ENCODE measurements at regions not wholly inside any gene's neighbourhood (a gene's known extent, or its start where the extent isn't known, plus 50 kb on each side); places are given as distances from the start of the nearest gene placed in this dataset.

DNA sequence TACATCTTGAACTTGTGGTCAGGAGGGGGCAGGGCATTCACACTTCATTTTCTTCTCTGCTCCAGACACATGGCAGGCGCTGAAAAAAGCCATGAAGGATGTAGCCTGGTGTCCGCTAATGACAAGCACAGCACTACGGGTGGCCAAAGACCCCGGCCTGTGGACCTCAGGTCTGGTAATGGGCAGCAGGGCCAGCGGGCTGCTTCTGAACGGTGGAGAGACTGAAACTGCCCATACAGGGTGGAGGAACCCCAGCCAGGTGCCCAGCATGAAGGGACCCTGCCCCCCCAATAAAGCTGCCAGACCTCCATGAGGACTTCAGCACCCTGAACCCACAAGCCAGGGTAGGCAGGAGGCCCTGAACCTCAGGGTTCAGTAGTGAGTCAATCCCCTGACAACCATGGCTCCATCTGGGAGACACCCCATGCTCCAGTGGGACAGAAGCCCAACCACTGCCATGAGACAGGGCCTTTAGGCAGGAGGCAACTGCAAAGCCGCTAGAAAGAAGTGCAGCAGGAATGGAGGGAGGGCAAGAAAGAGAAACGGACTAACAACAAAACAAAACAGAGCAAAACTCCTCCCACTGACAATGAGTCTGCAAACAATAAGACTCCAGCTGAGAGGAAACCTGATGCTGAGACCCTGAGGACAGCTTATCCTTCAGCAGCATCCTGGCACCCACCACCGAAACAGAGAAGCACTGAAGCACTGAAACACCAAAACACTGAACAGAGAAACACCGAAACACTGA, 140.2 kb upstream of the PPP2R2D start:
- Histone ChIP-seq H3K9me3 (no peaks in the 10 kb centered on the region), H3K4me3 (no peak overlapping the region), H3K4me1 (no peaks in the 10 kb centered on the region), H3K27me3 (no peaks in the 10 kb centered on the region), H3K36me3 (no peaks in the 10 kb centered on the region), H3K27ac (no peak overlapping the region)
- no peak for TF ChIP-seq EP300 (IDR thresholded peaks at IDR 0.05)
- TF ChIP-seq POLR2A (IDR thresholded peaks at IDR 0.05), result no peak
- TF ChIP-seq, protein P1, sequence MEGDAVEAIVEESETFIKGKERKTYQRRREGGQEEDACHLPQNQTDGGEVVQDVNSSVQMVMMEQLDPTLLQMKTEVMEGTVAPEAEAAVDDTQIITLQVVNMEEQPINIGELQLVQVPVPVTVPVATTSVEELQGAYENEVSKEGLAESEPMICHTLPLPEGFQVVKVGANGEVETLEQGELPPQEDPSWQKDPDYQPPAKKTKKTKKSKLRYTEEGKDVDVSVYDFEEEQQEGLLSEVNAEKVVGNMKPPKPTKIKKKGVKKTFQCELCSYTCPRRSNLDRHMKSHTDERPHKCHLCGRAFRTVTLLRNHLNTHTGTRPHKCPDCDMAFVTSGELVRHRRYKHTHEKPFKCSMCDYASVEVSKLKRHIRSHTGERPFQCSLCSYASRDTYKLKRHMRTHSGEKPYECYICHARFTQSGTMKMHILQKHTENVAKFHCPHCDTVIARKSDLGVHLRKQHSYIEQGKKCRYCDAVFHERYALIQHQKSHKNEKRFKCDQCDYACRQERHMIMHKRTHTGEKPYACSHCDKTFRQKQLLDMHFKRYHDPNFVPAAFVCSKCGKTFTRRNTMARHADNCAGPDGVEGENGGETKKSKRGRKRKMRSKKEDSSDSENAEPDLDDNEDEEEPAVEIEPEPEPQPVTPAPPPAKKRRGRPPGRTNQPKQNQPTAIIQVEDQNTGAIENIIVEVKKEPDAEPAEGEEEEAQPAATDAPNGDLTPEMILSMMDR (IDR thresholded peaks at IDR 0.05), result no peak
- no peak for DNase-seq (ENCODE audit: low spot score in 2 of 2)
- 73 to 75% methylated on average over 9 to 10 of the region's 10 CpGs for WGBS, 2 donors

DNA sequence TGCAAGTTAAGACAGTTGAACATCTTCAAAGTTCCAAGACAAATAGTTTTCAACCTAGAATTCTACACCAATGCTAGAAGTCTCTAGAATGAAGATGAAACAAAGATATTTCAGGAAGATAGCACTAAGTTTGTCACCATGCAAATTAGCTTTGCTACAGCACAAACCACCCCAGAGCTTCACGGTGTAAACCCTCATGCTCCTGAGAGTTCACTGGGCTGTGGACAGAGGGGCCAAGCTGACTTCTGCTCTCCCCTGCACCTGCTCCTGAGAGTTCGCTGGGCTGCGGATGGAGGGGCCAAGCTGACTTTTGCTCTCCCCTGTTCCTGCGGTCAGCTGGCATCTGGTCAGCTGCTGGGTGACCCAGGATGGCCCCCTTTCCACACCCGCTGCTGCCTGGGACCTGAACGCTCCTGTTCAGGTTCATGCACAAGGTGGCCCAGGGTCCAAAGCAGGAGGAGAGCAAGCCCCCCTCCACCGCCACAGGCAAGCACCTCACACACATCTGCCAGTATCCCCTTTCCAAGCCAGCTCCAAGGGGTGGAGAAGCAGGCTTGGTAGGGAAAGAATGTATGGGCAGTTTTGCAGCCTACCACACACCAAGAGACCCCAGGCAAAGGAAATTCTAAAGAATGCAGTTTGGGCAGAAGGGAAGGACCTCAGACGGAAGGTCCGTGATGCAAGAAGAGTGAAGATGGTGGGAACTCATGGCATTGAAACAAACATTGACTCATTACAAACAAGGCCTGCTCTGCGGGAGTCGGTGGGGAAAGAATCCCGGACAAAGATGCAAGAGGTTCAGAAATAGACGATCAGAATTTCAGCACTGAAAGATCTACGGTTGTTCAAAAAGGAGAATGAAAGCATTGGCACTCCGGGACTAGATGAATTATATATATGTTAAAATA, 137.8 kb upstream of the PPP2R2D start:
- Histone ChIP-seq H3K36me3 (no peaks in the 10 kb centered on the region), H3K27ac (no peak overlapping the region), H3K4me1 (no peaks in the 10 kb centered on the region), H3K9me3 (no peaks in the 10 kb centered on the region), H3K4me3 (no peak overlapping the region), H3K27me3 (no peaks in the 10 kb centered on the region)
- TF ChIP-seq EP300 (IDR thresholded peaks at IDR 0.05) (no peak), POLR2A (IDR thresholded peaks at IDR 0.05) (no peak)
- TF ChIP-seq, protein P1 (IDR thresholded peaks at IDR 0.05), result no peak
- DNase-seq (ENCODE audit: low spot score in 2 of 2), result no peak
- 71 to 84% methylated on average over 11 to 14 of the region's 15 CpGs for WGBS, 2 donors

DNA sequence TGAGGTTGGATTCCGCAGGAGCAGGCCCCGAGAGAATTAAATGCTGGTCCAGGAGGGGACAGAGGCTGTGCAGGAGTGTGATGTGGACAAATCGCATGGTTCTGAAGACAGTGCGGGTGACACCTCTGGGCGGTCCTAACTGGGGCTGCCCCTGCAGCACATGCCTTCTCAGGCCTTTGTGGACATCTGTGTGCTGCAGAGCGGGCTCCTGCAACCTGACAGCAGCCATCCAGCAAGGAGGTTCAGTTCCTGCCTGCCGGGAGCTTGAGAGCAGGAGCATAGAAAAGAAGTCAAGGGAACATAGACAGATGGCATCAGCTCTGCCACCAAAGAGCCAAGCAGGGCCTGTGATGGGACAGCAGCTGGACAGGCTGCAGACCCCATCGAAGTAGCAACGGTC, 135.9 kb upstream of the PPP2R2D start:
- H3K9me3 ChIP-seq, result no peaks in the 10 kb centered on the region
- DNase-seq (ENCODE audit: low spot score in 2 of 2), result no peak
- TF ChIP-seq POLR2A (IDR thresholded peaks at IDR 0.05) (no peak), EP300 (IDR thresholded peaks at IDR 0.05) (no peak)
- TF ChIP-seq, protein P1 (IDR thresholded peaks at IDR 0.05), result no peak
- no peaks in the 10 kb centered on the region for H3K4me1 ChIP-seq
- no peak overlapping the region for H3K27ac ChIP-seq
- WGBS, 2 donors, result 83 to 84% methylated on average over 9 of the region's 9 CpGs
- H3K4me3 ChIP-seq, result no peak overlapping the region
- no peaks in the 10 kb centered on the region for H3K36me3 ChIP-seq
- no peaks in the 10 kb centered on the region for H3K27me3 ChIP-seq

DNA sequence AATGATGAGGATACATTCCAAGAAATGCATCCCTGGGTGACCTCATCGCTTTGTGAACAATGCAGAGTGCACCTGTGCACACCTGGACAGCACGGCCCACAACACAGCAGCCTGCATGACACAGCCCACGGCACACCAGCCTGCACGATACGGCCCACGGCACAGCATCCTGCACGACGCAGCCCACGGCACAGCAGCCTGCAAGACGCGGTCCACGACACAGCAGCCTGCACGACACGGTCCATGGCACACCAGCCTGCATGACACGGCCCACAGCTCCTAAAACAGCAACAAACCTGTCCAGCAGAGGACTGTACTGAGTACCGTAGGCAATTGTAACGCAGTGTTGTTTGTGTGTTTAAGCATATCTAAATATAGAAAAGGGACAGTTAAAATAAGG, 134.7 kb upstream of the PPP2R2D start:
- DNase-seq (ENCODE audit: low spot score in 2 of 2), result no peak
- H3K9me3 ChIP-seq, result no peaks in the 10 kb centered on the region

More for the DNA sequence above, 134.7 kb upstream of the PPP2R2D start:
- WGBS, 2 donors, result 92% methylated on average over 13 to 17 of the region's 17 CpGs
- Histone ChIP-seq H3K27ac (no peak overlapping the region), H3K36me3 (no peaks in the 10 kb centered on the region), H3K27me3 (no peaks in the 10 kb centered on the region), H3K4me3 (no peak overlapping the region), H3K4me1 (no peaks in the 10 kb centered on the region)
- TF ChIP-seq, protein P1 (IDR thresholded peaks at IDR 0.05), result no peak
- no peak for TF ChIP-seq POLR2A (IDR thresholded peaks at IDR 0.05)
- TF ChIP-seq EP300 (IDR thresholded peaks at IDR 0.05), result no peak
